ENCODE measurements at regions not wholly inside any gene's neighbourhood (a gene's known extent, or its start where the extent isn't known, plus 50 kb on each side); places are given as distances from the start of the nearest gene placed in this dataset. TPM values are rescaled to one million over a fixed set of nuclear protein-coding genes. Genes with fewer than 3 reads are reported as not detected.

DNA sequence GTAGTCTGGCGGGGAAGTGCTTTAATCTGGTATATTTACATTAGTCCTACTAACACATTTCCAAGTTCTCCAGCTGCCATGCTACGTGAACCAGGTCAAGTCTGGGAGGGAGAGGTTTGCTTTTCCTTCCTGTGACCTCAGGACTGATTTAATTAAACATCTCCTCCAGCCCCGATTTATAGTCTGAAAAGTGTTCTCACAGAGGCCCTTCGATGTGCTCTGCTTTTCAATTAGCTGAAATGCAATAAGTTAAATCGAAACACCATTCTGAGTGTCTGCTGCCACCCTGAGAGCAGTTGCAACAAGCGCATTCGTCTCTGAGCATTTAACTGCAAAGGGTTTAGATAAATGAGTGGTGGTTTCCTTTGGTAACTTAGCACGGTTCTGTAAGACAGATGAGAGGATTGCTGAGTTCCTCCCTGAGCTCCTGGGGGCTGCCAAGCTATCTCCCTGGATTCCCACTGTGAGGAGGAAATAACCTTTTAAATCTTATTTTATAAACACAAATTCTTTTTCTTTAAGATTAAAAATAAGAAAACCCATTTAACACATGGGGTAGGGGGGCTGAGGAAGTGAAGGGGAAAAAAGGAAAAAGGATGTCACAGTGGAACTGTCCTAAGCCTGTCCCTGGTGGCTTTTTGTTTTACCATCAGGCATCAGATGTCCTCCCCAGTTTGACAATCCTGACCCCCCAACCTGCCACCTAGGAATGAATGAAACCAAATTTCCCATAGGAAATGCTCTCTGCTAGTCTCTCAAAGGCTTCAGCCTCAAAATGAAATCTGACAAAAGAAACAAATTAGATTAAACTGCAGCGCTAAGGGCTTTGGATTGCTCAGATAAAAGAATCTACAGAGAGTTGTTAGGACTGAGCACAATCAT lies 56.5 kb upstream of the CREB1 start:
- DNase-seq (ENCODE audit: low read depth in 2 of 3, low spot score in 2 of 3): peak in 2 of 3 donors; percentile 53 to 80

DNA sequence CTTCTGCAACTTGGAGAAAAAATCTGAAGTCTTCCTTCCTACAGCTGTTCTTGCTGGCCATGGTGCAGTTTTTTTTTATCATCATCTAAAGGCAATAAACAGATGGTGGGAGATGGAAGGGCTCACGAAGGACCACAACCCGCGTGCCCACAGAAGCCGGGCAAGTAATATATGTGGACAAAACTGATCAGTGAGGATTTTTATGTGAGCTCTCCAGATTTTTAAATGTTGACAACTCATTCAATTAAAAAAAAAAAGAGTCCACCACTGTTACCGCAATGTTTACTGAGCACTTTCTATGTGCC lies 55.9 kb upstream of the CREB1 start:
- no peak for DNase-seq (ENCODE audit: low read depth in 2 of 3, low spot score in 2 of 3)

DNA sequence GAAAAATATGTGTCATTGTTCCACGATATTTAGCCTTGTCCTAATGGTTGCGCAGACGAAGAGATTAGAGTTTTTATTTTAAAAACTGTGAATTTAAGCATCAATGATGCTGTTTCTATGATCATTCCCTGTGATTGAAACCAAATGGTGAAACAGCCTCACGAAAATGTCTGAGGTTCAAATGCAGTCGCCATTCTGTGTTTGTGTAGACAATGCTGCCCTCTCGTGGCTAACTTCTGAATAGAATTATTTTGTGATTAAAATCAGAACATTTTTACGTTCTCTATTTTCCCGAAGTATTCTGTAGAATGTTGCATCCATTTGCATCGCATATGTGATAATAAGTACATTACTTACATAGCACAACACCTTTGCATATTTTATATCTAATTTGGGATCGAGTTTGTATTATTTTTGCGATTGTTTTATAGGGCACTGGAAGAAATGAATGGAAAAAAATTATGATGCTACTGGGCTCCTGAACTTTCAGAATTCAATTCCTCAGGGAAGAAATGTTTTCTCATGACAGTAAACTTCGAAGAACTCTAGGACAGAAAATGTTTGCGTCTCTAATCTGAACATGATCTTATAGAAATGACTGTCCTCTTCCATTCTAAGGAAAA lies 54.8 kb upstream of the CREB1 start:
- peak; percentile 49 to 78 (median 52) for DNase-seq (ENCODE audit: low read depth in 2 of 3, low spot score in 2 of 3)

DNA sequence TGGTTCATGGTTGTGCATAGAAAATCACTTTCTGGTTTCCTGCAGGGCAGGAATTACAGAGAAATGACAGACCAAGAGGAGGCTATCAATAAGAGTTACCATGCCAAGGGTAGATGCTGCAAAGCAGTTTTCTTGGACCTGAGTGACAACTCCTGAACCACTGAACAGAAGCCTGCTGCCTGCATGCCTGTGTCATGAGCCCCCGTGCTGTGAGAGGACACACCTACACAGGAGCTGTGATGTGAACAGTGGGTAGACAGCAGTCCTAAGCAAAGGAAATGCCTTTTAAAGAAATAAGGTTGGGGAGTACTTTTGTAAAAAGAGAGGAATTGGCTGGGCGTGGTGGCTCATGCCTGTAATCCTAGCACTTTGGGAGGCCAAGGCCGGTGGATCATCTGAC lies 54.2 kb upstream of the CREB1 start:
- DNase-seq (ENCODE audit: low read depth in 2 of 3, low spot score in 2 of 3): no peak

DNA sequence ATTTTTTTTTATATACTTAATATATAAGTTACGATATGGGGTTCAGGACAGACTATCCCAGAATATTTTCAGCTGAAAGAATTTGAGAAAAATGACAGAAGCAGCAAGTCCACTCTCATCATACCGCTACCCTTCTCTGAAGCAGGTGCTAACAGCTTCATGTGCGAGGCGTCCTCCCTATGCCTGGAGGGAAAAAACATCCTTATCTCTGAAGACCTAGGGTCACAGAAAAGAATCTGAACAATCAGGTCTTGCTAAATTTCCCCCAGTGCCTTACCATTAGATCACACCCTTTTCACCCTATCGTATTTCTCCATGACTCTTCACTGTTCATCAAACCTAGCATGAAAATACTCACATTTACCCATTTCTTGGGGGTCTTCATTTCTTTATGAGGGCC lies 51.9 kb upstream of the CREB1 start:
- DNase-seq (ENCODE audit: low read depth in 2 of 3, low spot score in 2 of 3): no peak

GRCh38 chr2:207478572-207478971 lies 51.2 kb upstream of the CREB1 start:
- DNase-seq (ENCODE audit: low read depth in 2 of 3, low spot score in 2 of 3): no peak

DNA sequence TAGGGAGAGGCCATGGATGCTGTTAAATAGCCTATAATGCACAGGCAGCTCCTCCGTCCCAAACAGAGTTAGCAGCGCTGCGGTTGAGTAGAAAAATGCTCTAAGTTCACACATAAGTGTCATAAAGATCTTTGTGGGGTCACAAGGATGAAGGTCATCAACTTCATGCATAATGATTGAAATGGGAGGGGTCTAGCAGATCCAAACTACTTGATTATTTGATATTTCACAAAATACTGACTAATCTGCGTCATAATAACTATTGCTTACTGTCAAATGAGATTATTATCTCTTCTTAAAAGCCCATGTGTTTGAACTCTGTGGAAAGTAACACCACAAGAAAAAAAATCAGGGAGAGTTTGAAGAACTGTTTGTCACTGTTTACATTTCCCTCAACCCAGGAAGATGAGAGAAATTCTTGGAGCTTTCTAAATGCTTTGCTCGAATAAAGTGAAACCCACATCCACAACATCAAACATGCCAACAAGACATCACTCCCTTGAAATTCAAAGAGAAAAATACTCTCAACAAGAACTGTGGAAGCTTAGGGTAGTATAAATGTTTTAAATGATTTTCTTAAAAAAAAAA lies 50.5 kb upstream of the CREB1 start:
- no peak for DNase-seq (ENCODE audit: low read depth in 2 of 3, low spot score in 2 of 3)

Small RNA genes in the stretch of these regions (small RNA-seq; reads per million reads assigned to genes)
- not detected for gene MIR1302-4

Measured in hematopoietic multipotent progenitor cell (in vitro differentiated cells).